ENCODE measurements at regions not wholly inside any gene's neighbourhood (a gene's known extent, or its start where the extent isn't known, plus 50 kb on each side); places are given as distances from the start of the nearest gene placed in this dataset.

- Histone ChIP-seq H3K4me3 (ENCODE audit: extremely low read depth in 1 of 4, insufficient read depth in 2 of 4, low read depth in 3 of 4, low read length in 4 of 4) (no peak overlapping the region), H3K56ac (replicated peaks; ENCODE audit: insufficient read length, low read depth, low read length) (no peak overlapping the region), H3K36me3 (ENCODE audit: control insufficient read depth in 2 of 4, insufficient read depth in 4 of 4, low read length in 3 of 4) (no peaks in the 10 kb centered on the region), H4K8ac (ENCODE audit: extremely low read depth, insufficient read depth, low read length) (no peak overlapping the region), H4K20me1 (replicated peaks in 1 of 2; ENCODE audit: control insufficient read depth in 1 of 2, insufficient read depth in 2 of 2, low read length in 2 of 2) (no peaks in the 10 kb centered on the region), H3K14ac (ENCODE audit: insufficient read length) (no peak overlapping the region), H3K9ac (replicated peaks in 1 of 4; ENCODE audit: extremely low read depth in 1 of 4, low read depth in 3 of 4, low read length in 3 of 4) (no peak overlapping the region), H3K23ac (ENCODE audit: insufficient read length) (no peak overlapping the region), H2AFZ (ENCODE audit: low read length) (no peak overlapping the region), H2BK20ac (ENCODE audit: low read length) (no peak overlapping the region), H3K4me2 (ENCODE audit: insufficient read depth in 1 of 2, low read depth in 2 of 2, low read length in 2 of 2) (no peak overlapping the region), H3K79me2 (ENCODE audit: control insufficient read depth in 1 of 2, insufficient read depth in 2 of 2, low read length in 2 of 2) (no peaks in the 10 kb centered on the region), H2BK120ac (replicated peaks; ENCODE audit: low read depth, low read length) (no peak overlapping the region), H3K27ac (ENCODE audit: low read depth, low read length) (no peak overlapping the region), H3K23me2 (ENCODE audit: low read depth, low read length) (no peaks in the 10 kb centered on the region), H3K27me3 (replicated peaks in 1 of 4; ENCODE audit: control insufficient read depth in 3 of 4, extremely low read depth in 1 of 4, insufficient read depth in 3 of 4, low read length in 3 of 4) (no peaks in the 10 kb centered on the region), H2AK5ac (ENCODE audit: low read depth, low read length) (no peak overlapping the region), H4K5ac (ENCODE audit: insufficient read length, low read depth, low read length) (no peak overlapping the region), H3K79me1 (ENCODE audit: low read depth, low read length) (no peaks in the 10 kb centered on the region), H2BK5ac (ENCODE audit: low read depth, low read length) (no peak overlapping the region), H3K4me1 (replicated peaks in 1 of 4; ENCODE audit: control insufficient read depth in 3 of 4, insufficient read depth in 4 of 4, low read length in 3 of 4) (no peaks in the 10 kb centered on the region), H2BK12ac (ENCODE audit: low read depth, low read length) (no peak overlapping the region), H4K91ac (replicated peaks; ENCODE audit: insufficient read length, low read length) (no peak overlapping the region), H3K4ac (replicated peaks; ENCODE audit: insufficient read length, low read depth, low read length) (no peak overlapping the region), H3K18ac (ENCODE audit: extremely low read depth, low read length) (no peak overlapping the region), H3K9me3 (ENCODE audit: insufficient read depth in 2 of 2, low read depth in 1 of 2, low read length in 1 of 2) (no peaks in the 10 kb centered on the region), H2BK15ac (ENCODE audit: low read length) (no peak overlapping the region)
- ChIA-PET POLR2A (ENCODE audit: partially characterized antibody) (no interaction called here), CTCF (ENCODE audit: partially characterized antibody) (interaction anchor here (0.6 to 3.6 kb wide), 5 partner anchors 16 to 949 kb away, joined by 3 to 14 read pairs (median 3); no protein-coding TSS in a partner anchor)
- 100% methylated on average over 1 of the region's 1 CpG; no CpG with 5 or more reads in 1 of the 2 experiments for WGBS, 2 experiments (ENCODE audit: extremely low coverage in 1 of 2, insufficient coverage in 1 of 2, insufficient read length in 1 of 2, insufficient replicate concordance in 2 of 2, low coverage in 1 of 2, low lambda C conversion rate in 2 of 2, missing lambda C conversion rate in 1 of 2)
- DNase-seq (ENCODE audit: low read depth in 1 of 2, low spot score in 2 of 2): no peak
- no peak for TF ChIP-seq E2F6 (IDR thresholded peaks at IDR 0.05)
- no peak for TF ChIP-seq SAP30 (IDR thresholded peaks at IDR 0.05; ENCODE audit: insufficient read depth, insufficient replicate concordance, low read length)
- no peak for TF ChIP-seq RBBP5 (IDR thresholded peaks at IDR 0.05; ENCODE audit: borderline replicate concordance, low read depth, low read length)
- peak in 1 of 3 experiments; percentile 26; a peak in 2 of 4 replicates for TF ChIP-seq CTCF (IDR thresholded peaks at IDR 0.05; ENCODE audit: control extremely low read depth in 1 of 3, insufficient read depth in 1 of 3, low read depth in 1 of 3, low read length in 3 of 3)
- no peak for TF ChIP-seq KDM1A (IDR thresholded peaks at IDR 0.05; ENCODE audit: borderline replicate concordance, low read length)
- peak in 1 of 2 experiments; percentile 32; a peak in 2 of 4 replicates for TF ChIP-seq RAD21 (IDR thresholded peaks at IDR 0.05 in 1 of 2, conservative IDR thresholded peaks at IDR 0.05 in 1 of 2; ENCODE audit: low read depth in 2 of 2, low read length in 2 of 2)
- TF ChIP-seq HDAC6 (IDR thresholded peaks at IDR 0.05; ENCODE audit: low read depth, low read length): no peak
- FAIRE-seq: no peak
Observed at GRCh38 chr4:162499478-162499877, 335.7 kb upstream of the FSTL5 start.

All from H1 (cell line).